ENCODE measurements at regions not wholly inside any gene's neighbourhood (a gene's known extent, or its start where the extent isn't known, plus 50 kb on each side); places are given as distances from the start of the nearest gene placed in this dataset.
"Not testable (repeated sequence)": the region's sequence is repeated elsewhere in the genome, so short reads cannot be mapped to it uniquely, and the experiment has no call there.

DNA sequence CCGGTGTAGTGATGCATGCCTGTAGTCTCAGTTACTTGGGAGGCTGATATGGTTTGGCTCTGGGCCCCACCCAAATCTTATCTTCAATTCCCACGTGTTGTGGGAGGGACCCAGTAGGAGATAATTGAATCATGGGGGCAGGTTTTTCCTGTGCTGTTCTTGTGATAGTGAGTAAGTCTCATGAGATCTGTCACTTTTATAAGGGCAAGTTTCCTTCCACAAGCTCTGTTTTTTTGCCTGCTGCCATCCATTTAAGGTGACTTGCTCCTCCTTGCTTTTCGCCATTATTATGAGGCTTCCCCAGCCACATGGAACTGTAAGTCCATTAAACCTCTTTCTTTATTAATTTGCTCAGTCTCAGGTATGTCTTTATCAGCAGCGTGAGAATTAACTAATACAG, 566.7 kb upstream of the NECTIN3 start:
- TF ChIP-seq, protein P1, sequence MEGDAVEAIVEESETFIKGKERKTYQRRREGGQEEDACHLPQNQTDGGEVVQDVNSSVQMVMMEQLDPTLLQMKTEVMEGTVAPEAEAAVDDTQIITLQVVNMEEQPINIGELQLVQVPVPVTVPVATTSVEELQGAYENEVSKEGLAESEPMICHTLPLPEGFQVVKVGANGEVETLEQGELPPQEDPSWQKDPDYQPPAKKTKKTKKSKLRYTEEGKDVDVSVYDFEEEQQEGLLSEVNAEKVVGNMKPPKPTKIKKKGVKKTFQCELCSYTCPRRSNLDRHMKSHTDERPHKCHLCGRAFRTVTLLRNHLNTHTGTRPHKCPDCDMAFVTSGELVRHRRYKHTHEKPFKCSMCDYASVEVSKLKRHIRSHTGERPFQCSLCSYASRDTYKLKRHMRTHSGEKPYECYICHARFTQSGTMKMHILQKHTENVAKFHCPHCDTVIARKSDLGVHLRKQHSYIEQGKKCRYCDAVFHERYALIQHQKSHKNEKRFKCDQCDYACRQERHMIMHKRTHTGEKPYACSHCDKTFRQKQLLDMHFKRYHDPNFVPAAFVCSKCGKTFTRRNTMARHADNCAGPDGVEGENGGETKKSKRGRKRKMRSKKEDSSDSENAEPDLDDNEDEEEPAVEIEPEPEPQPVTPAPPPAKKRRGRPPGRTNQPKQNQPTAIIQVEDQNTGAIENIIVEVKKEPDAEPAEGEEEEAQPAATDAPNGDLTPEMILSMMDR (IDR thresholded peaks at IDR 0.05; ENCODE audit: control insufficient read depth, insufficient read depth, low read depth, low read length, missing control alignments), result no peak
- no peak overlapping the region for H3K4me3 ChIP-seq (ENCODE audit: control insufficient read depth, low read depth, low read length)
- no peak for DNase-seq (ENCODE audit: low read depth)

DNA sequence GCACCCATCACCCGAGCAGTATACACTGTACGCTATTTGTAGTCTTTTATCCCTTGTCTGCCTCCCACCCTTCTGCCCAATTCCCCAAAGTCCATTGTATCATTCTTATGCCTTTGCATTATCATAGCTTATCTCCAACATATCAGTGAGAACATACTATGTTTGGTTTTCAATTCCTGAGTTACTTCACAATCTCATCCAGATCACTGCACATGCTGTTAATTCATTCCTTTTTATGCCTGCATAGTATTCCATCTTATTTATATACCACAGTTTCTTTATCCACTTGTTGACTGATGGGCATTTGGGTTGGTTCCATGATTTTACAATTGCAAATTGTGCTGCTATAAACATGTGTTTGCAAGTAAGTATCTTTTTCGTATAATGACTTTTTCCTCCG, 564.7 kb upstream of the NECTIN3 start:
- TF ChIP-seq, protein P1 (IDR thresholded peaks at IDR 0.05; ENCODE audit: control insufficient read depth, insufficient read depth, low read depth, low read length, missing control alignments), result no peak
- H3K4me3 ChIP-seq (ENCODE audit: control insufficient read depth, low read depth, low read length), result no peak overlapping the region
- no peak for DNase-seq (ENCODE audit: low read depth)

DNA sequence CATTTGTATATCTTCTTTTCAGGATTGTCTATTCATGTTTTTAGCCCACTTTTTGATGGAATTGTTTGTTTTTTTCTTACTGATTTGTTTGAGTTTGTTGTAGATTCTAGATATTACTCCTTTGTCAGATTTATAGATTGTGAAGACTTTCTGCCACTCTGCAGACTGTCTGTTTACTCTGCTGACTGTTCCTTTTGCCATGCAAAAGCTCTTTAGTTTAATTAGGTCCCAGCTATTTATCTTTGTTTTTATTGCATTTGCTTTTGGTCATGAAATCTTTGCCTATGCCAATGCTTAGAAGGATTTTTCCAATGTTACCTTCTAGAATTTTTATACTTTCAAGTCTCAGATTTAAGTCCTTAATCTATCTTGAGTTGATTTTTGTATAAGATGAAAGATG, 564.0 kb upstream of the NECTIN3 start:
- not testable (repeated sequence) for DNase-seq (ENCODE audit: low read depth); H3K4me3 ChIP-seq (ENCODE audit: control insufficient read depth, low read depth, low read length)

DNA sequence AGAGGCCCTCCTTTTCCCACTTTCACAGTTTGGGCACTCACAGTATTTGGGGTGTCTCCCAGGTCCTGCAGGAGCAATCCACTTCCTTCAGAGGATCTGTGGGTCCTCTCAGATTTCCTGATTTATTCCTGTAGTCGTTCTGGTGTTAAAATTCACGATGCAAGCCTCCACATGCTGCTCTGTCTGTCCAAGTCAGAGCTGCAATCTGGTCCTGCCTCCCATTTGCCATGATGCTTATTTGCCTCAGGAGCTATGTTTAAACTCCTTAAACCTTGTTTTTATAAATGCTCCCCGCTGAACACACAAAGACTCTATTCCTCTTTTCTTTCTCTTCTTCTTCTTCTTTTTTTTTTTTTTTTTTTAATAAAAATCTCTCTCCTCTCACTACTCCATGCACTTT, 558.7 kb upstream of the NECTIN3 start:
- DNase-seq (ENCODE audit: low read depth), result no peak
- TF ChIP-seq, protein P1 (IDR thresholded peaks at IDR 0.05; ENCODE audit: control insufficient read depth, insufficient read depth, low read depth, low read length, missing control alignments), result no peak
- no peak overlapping the region for H3K4me3 ChIP-seq (ENCODE audit: control insufficient read depth, low read depth, low read length)

DNA sequence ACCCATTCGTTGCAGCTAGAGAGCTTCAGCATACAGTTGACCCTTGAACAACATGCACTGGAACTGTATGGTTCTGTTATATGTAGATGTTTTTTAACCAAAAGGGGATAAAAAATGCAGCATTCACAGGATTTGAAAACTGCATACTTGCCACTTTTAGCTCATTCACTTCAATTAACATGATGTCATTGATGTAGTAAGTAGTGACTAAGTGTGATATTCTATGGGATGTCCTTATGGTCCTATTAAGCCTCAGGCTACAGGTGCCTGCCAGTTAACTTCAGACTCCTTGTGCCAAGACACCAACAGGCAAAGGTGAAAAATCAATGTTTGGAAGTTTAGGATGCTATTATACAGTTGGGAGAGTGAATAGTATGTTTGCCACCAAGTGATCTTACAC, 553.6 kb upstream of the NECTIN3 start:
- H3K4me3 ChIP-seq (ENCODE audit: control insufficient read depth, low read depth, low read length), result no peak overlapping the region
- DNase-seq (ENCODE audit: low read depth), result no peak
- TF ChIP-seq, protein P1 (IDR thresholded peaks at IDR 0.05; ENCODE audit: control insufficient read depth, insufficient read depth, low read depth, low read length, missing control alignments), result no peak

DNA sequence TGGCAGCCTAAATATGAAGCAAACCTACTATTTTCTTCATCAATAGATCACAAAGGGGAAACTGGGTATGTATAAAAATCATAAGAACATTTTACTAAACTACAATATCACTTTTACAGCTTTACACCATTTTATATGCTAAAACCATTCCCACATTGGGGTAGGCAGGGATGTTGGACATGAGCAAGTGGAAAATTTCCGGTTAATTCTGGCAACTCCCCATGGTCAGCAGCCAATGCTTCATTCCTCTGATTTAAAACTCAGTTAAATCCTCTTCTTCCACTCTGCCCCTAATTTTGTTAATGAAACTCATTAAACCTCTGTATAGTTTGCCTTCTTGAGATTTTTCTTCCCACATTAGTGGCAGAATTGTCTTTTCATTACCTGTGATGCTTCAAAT, 552.5 kb upstream of the NECTIN3 start:
- no peak for DNase-seq (ENCODE audit: low read depth)
- TF ChIP-seq, protein P1 (IDR thresholded peaks at IDR 0.05; ENCODE audit: control insufficient read depth, insufficient read depth, low read depth, low read length, missing control alignments), result no peak

GRCh38 chr3:110521019-110521418, 550.6 kb upstream of the NECTIN3 start:
- no peak overlapping the region for H3K4me3 ChIP-seq (ENCODE audit: control insufficient read depth, low read depth, low read length)
- TF ChIP-seq, protein P1 (IDR thresholded peaks at IDR 0.05; ENCODE audit: control insufficient read depth, insufficient read depth, low read depth, low read length, missing control alignments), result no peak
- DNase-seq (ENCODE audit: low read depth), result peak; percentile 79

More for the DNA sequence above, 552.5 kb upstream of the NECTIN3 start:
- H3K4me3 ChIP-seq (ENCODE audit: control insufficient read depth, low read depth, low read length), result no peak overlapping the region

DNA sequence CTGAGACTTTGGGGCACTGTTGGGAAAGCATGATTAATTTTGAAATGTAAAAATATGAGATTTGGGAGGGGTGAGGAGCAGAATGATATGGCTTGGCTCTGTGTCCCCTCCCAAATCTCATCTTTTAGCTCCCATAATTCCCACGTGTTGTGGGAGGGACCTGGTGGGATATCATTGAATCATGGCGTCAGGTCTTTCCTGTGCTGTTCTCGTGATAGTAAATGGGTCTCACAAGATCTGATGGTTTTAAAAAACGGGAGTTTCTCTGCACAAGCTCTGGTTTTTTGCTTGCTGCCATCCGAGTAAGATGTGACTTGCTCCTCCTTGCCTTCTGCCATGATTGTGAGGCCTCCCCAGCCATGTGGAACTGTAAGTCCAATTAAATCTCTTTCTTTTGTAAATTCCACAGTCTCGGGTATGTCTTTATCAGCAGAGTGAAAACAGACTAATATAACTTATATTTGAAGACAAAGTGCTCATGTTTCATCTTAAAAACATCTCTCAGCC, 546.0 kb upstream of the NECTIN3 start:
- H3K4me3 ChIP-seq (ENCODE audit: control insufficient read depth, low read depth, low read length); DNase-seq (ENCODE audit: low read depth): not testable (repeated sequence)
